OCI-LY7 (cell line): ENCODE measurements at regions not wholly inside any gene's neighbourhood (a gene's known extent, or its start where the extent isn't known, plus 50 kb on each side); places are given as distances from the start of the nearest gene placed in this dataset.

ENCODE experiments used
- BruUV-seq: library from RNA; stranded (reverse); fragments of 400-500 nt; replicated peaks from 2 replicates; lab custom pipeline; 2021; lab: Mats Ljungman, UMichigan
- CTCF ChIA-PET: fragments of 300-600 bp; sonication (Branson Sonifier 250); formaldehyde crosslinking; loops from one replicate; lab custom pipeline; 2022; ENCODE audit warnings: antibody characterized with exemption; ENCODE audit not compliant: unreplicated experiment; lab: Charles Lee
- POLR2A ChIA-PET: fragments of 300-600 bp; sonication (Branson Sonifier 250); formaldehyde crosslinking; loops from one replicate; lab custom pipeline; 2022; ENCODE audit warnings: antibody characterized with exemption; lab: Charles Lee
- DNase-seq: peaks from one replicate; pipeline ENCODE4 v3.0.0-alpha.2; 2015; ENCODE audit warnings: low spot score
- H2AFZ ChIP-seq: fragments of 200-600 bp; sonication (generic), shearing (Covaris generic); 2 replicates; pipeline ENCODE4 v1.6.1; 2014; ENCODE audit warnings: mild to moderate bottlenecking, antibody characterized with exemption, low read length, moderate library complexity
- H3K27ac ChIP-seq: fragments of 200-600 bp; sonication (generic); 2 replicates; pipeline ENCODE4 v1.5.1; 2014; ENCODE audit warnings: mixed run types, low read depth, mild to moderate bottlenecking, moderate library complexity, low read length, inconsistent platforms; ENCODE audit not compliant: poor library complexity, severe bottlenecking
- H3K36me3 ChIP-seq: fragments of 200-600 bp; sonication (generic); 2 replicates; pipeline ENCODE4 v1.6.1; 2014; ENCODE audit warnings: mild to moderate bottlenecking, antibody characterized with exemption, low read length, moderate library complexity, mixed read lengths; ENCODE audit not compliant: insufficient read depth
- H3K4me1 ChIP-seq: fragments of 200-600 bp; sonication (generic); 2 replicates; pipeline ENCODE4 v1.5.1; 2014; ENCODE audit warnings: mild to moderate bottlenecking, low read length; ENCODE audit not compliant: insufficient read depth, poor library complexity, severe bottlenecking
- H3K4me2 ChIP-seq: fragments of 200-600 bp; sonication (generic); 2 replicates; pipeline ENCODE4 v1.6.1; 2014; ENCODE audit warnings: mild to moderate bottlenecking, low read length
- H3K4me3 ChIP-seq: fragments of 200-600 bp; sonication (generic); 2 replicates; pipeline ENCODE4 v1.5.1; 2014; ENCODE audit warnings: mild to moderate bottlenecking, low read depth, low read length; ENCODE audit not compliant: poor library complexity, severe bottlenecking
- H3K79me2 ChIP-seq: fragments of 200-600 bp; sonication (generic); 2 replicates; pipeline ENCODE4 v1.6.1; 2016; ENCODE audit warnings: low read depth, mild to moderate bottlenecking, low read length, moderate library complexity, mixed read lengths; ENCODE audit not compliant: insufficient read depth
- H3K9me2 ChIP-seq: fragments of 200-600 bp; sonication (generic); 2 replicates; pipeline ENCODE4 v1.6.1; 2016; ENCODE audit warnings: mild to moderate bottlenecking, low read length, mixed read lengths; ENCODE audit not compliant: insufficient read depth
- H3K9me3 ChIP-seq: fragments of 200-600 bp; sonication (generic); 2 replicates; pipeline ENCODE4 v1.6.1; 2014; ENCODE audit warnings: mild to moderate bottlenecking, mixed run types, low read length, mixed read lengths
- H4K20me1 ChIP-seq: fragments of 200-600 bp; sonication (generic); 2 replicates; pipeline ENCODE4 v1.6.1; 2014; ENCODE audit warnings: mild to moderate bottlenecking, antibody characterized with exemption, low read length, moderate library complexity, mixed read lengths; ENCODE audit not compliant: insufficient read depth
- CTCF ChIP-seq: fragments of 200-600 bp; sonication (generic); conservative IDR thresholded peaks from 2 replicates; pipeline ENCODE4 v1.5.1; 2014; ENCODE audit warnings: mild to moderate bottlenecking, antibody characterized with exemption, low read length, moderate library complexity, mixed read lengths
- EZH2phosphoT487 ChIP-seq: fragments of 200-600 bp; sonication (generic); IDR thresholded peaks from 2 replicates; pipeline ENCODE4 v1.6.1; 2018; ENCODE audit warnings: low read depth, borderline replicate concordance, mild to moderate bottlenecking, mixed run types, antibody characterized with exemption, low read length, moderate library complexity, mixed read lengths
- intact Hi-C: fragments of 100-400 bp; cut with micrococcal nuclease; formaldehyde crosslinking; loops from one replicate; pipeline ENCODE4 v1.10.0; 2022; ENCODE audit not compliant: unreplicated experiment

DNA sequence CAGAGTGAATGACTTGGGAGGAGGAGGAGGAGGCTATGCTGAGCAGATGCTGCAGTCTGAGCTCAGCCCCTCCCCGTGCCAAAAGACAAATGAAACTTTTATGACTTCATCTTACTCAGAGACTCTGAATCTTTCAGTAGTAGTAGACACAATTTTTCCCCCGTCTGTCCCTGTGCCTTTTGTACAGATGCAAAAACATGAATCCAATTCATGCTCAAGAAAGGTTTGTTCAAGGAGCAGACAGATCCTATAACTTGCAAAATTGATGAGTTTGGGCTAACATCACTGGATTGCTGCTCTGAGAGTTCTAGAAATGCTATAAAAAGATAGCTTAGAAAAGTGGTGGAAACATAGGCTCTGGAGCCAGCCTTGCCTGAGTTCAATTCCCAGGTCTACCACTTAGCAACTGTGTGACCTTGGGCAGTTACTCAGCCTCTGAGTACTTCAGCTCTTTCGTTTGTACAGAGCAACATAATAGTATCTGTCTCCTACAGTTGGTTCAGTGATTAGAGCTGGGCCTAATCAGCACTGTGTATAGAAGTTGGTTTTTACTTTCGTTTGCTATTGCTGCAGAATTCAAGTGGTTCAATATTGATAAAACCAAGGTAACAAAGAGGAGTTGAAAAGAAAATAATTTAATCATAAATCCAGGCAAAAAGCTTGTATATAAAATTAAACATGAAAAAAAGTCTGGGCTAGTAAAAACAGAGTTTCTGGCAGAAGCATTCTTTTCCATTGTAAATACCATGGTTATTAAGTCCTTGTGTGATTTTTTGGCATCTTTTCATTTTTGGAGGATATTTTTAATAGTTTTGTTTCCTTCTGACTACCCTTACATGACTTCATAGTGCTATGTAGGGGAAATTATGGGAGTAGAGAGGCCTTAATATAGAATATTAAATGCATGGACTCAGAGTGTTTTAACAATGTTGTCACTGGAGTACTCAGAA is 174.2 kb upstream of the ZNF32 start:
- no peak overlapping the region for H3K4me2 ChIP-seq
- H3K4me3 ChIP-seq = no peak overlapping the region
- no peaks in the 10 kb centered on the region for H3K36me3 ChIP-seq
- no peak overlapping the region for H2AFZ ChIP-seq
- H3K9me2 ChIP-seq = no peaks in the 10 kb centered on the region
- DNase-seq = no peak
- H3K9me3 ChIP-seq = no peaks in the 10 kb centered on the region
- intact Hi-C loops = no loop called here
- H3K79me2 ChIP-seq = no peaks in the 10 kb centered on the region
- no peak for TF ChIP-seq CTCF
- no peak for TF ChIP-seq EZH2phosphoT487
- ChIA-PET CTCF (no interaction called here), POLR2A (interaction anchor here (1.2 kb wide), 1 partner anchor 188 kb away, joined by 3 read pairs; no protein-coding TSS in a partner anchor)
- H4K20me1 ChIP-seq = no peaks in the 10 kb centered on the region
- no peak overlapping the region for H3K27ac ChIP-seq
- no TSS peak for BruUV-seq
- H3K4me1 ChIP-seq = no peaks in the 10 kb centered on the region

DNA sequence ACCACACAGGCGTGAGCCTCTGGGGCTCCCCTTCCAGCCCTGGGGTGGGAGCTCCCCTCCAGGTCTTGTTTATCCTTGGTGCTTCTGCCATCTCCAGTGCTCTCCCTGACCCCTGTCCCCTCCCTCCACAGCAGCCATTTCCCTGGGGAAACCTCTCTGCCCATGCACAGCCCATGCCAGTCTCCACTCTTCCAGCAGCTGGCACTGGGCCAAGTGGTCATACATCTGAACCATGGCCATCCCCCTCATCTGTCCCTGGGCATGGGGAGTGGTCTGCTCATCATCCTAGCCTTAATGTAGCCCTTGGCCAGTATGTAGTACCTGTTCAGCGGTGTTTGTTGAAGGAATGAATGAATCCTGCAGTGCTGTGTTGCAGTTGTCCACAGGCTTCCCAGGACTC is 172.4 kb upstream of the ZNF32 start:
- DNase-seq = no peak
- TF ChIP-seq CTCF = no peak
- TF ChIP-seq EZH2phosphoT487 = no peak
- H4K20me1 ChIP-seq = no peaks in the 10 kb centered on the region
- H3K27ac ChIP-seq = no peak overlapping the region
- H3K4me1 ChIP-seq = peaks cover 10% of the 10 kb centered on the region
- H3K4me3 ChIP-seq = no peak overlapping the region
- intact Hi-C loops = no loop called here
- H3K9me2 ChIP-seq = no peaks in the 10 kb centered on the region
- ChIA-PET POLR2A (interaction anchor here (0.6 kb wide), 3 partner anchors 12 to 401 kb away, joined by 3 to 5 read pairs (median 4); no protein-coding TSS in a partner anchor), CTCF (interaction anchor here (0.6 kb wide), 2 partner anchors 29 to 1646 kb away, joined by 3 to 6 read pairs; no protein-coding TSS in a partner anchor)
- no peaks in the 10 kb centered on the region for H3K9me3 ChIP-seq
- no peaks in the 10 kb centered on the region for H3K79me2 ChIP-seq
- no TSS peak for BruUV-seq
- no peaks in the 10 kb centered on the region for H3K36me3 ChIP-seq
- H2AFZ ChIP-seq = no peak overlapping the region
- no peak overlapping the region for H3K4me2 ChIP-seq

DNA sequence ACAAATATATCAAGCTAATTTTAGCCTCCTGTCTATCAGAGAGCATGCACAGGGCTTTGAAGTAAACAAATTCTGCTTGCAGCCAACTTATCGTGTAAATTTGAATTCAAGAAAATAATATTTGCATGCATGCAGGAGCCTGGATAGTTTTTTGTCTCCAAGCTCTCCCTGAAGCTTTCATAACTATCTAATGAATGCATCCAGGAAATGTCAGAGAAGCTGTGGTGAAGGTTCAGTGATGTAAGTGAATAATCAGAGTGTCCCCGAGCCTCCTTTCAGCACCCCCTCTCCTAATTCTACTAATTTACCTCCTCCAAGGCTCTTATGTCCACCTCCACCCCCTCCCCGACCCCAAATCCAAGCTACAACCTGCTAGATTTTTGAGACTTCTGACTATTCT is 172.0 kb upstream of the ZNF32 start:
- no TSS peak for BruUV-seq
- Histone ChIP-seq H3K79me2 (no peaks in the 10 kb centered on the region), H2AFZ (no peak overlapping the region), H3K4me2 (no peak overlapping the region), H3K36me3 (no peaks in the 10 kb centered on the region), H3K9me3 (no peaks in the 10 kb centered on the region), H3K9me2 (no peaks in the 10 kb centered on the region), H3K27ac (no peak overlapping the region), H4K20me1 (no peaks in the 10 kb centered on the region), H3K4me1 (peaks cover 10% of the 10 kb centered on the region), H3K4me3 (no peak overlapping the region)
- TF ChIP-seq EZH2phosphoT487 (no peak), CTCF (no peak)
- ChIA-PET CTCF (interaction anchor here (0.6 kb wide), 2 partner anchors 29 to 1646 kb away, joined by 3 to 6 read pairs; no protein-coding TSS in a partner anchor), POLR2A (interaction anchor here (0.6 kb wide), 3 partner anchors 12 to 401 kb away, joined by 3 to 5 read pairs (median 4); no protein-coding TSS in a partner anchor)
- DNase-seq = no peak
- intact Hi-C loops = no loop called here
